ENCODE measurements at regions not wholly inside any gene's neighbourhood (a gene's known extent, or its start where the extent isn't known, plus 50 kb on each side); places are given as distances from the start of the nearest gene placed in this dataset.
A peak's percentile ranks its signal among the peaks of the same experiment; 100 is the strongest.
"Not testable (repeated sequence)": the region's sequence is repeated elsewhere in the genome, so short reads cannot be mapped to it uniquely, and the experiment has no call there.

DNA sequence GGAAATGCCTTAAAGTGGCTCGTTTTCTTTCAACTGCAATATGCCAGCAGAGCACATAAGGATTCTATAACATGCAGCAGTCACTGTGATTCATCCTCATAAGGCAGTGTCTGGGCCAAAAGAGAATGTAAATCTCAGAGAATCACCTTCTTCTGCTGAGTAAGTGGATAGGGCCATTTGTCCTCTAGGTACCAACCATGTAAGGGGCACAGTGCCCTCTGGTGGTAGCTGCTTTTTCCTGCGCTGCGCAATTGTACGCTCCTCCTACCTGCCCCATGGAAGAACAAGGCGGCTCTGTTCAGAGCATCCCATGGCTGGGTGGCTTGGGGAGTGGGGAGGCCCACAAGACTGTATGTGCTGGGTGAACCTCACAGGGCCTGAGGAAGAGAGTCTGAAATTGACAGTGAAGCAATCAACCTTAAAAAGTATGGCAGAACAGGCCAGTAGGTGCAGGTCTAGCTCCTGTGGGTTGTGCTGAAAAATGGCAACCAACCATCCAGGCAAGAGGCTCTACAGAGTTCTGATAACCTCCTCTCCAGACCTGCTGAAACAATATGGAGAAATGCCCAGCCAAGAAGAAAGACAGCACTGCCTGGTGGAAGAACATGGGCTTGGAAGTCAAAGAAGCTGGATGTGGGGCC is 78.6 kb upstream of the C10orf90 start:
- Mint-ChIP-seq H3K4me1 (ENCODE audit: low read depth) (no peaks in the 10 kb centered on the region), H3K27me3 (no peaks in the 10 kb centered on the region), H3K27ac (no peak overlapping the region), H3K4me3 (no peak overlapping the region), H3K9me3 (peaks cover 2% of the 10 kb centered on the region), H3K36me3 (no peaks in the 10 kb centered on the region)
- CTCF ChIA-PET, result interaction anchor here (1.0 to 1.2 kb wide), 2 partner anchors 767 to 883 kb away, joined by 3 to 4 read pairs; no protein-coding TSS in a partner anchor
- POLR2A ChIA-PET, result no interaction called here
- peak; percentile 61 for DNase-seq
- intact Hi-C loops (cut with micrococcal nuclease), result loop anchor here (5.0 kb wide), 1 partner anchor 767 kb away; no protein-coding TSS in a partner anchor

DNA sequence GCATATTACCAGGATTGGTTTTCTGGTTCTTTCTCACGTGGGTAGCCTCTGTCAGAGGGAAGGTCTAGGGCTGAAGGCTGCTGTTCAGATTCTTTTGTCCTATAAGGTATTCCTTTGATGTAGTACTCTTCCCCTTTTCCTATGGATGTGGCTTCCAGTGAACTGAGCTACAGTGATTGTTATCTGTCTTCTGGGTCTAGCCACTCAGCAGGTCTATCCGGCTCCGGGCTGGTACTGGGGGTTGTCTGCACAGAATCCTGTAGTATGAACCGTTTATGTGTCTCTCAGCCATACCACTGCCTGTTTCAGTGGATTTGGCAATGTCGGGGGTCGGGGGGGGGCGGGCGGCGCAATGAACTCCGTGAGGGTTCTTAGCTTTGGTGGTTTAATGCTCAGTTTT is 84.5 kb upstream of the C10orf90 start:
- no peak overlapping the region for H3K27ac Mint-ChIP-seq
- CTCF ChIA-PET, result no interaction called here
- no peak overlapping the region for H3K4me3 Mint-ChIP-seq
- POLR2A ChIA-PET, result no interaction called here
- H3K36me3 Mint-ChIP-seq, result no peaks in the 10 kb centered on the region
- H3K27me3 Mint-ChIP-seq, result no peaks in the 10 kb centered on the region
- no peak for DNase-seq
- no peaks in the 10 kb centered on the region for H3K4me1 Mint-ChIP-seq (ENCODE audit: low read depth)
- H3K9me3 Mint-ChIP-seq, result peaks cover 7% of the 10 kb centered on the region
- intact Hi-C loops (cut with micrococcal nuclease), result no loop called here

DNA sequence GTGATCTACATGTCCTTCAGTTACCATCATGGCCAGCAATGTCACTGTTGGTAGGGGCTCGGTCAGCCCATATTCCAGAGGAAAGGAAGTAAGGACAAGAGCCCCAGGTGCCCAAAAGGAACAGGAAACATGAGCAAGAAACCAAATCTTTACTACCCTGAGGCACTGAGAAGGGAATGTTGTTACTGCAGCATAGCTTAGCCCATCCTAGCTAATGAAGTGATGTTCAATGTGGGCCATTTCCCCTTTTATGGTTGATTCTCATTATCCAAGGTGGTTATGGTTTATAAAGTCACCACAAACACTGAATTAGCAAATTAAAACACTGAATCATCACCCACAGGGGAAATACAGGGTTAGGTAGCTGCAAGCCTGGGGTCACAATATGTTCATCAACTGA is 88.4 kb upstream of the C10orf90 start:
- POLR2A ChIA-PET, result no interaction called here
- intact Hi-C loops (cut with micrococcal nuclease), result no loop called here
- Mint-ChIP-seq H3K9me3 (peaks cover 10% of the 10 kb centered on the region), H3K4me1 (ENCODE audit: low read depth) (no peaks in the 10 kb centered on the region), H3K27me3 (no peaks in the 10 kb centered on the region), H3K4me3 (no peak overlapping the region), H3K36me3 (no peaks in the 10 kb centered on the region), H3K27ac (no peak overlapping the region)
- DNase-seq, result no peak
- CTCF ChIA-PET, result no interaction called here

DNA sequence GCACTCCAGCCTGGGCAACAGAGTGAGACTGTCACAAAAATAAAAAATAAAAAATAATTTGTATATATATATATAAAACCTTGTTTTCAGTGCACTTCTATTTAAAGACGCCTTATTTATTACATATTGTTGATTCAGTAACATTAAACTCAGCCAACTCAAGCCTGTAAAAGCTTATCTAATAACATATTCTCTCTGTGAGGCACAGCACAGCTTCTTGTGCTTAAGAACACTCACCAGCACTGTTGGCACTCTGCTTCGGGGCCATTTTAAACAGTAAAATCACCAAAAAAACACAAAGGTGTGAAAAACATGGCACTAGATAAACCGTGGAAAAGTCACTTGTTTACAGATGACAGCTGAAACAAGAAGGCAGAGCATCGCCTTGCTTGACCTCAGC is 89.0 kb upstream of the C10orf90 start:
- no peaks in the 10 kb centered on the region for H3K4me1 Mint-ChIP-seq (ENCODE audit: low read depth)
- no peaks in the 10 kb centered on the region for H3K36me3 Mint-ChIP-seq
- intact Hi-C loops (cut with micrococcal nuclease), result no loop called here
- H3K9me3 Mint-ChIP-seq, result peaks cover 17% of the 10 kb centered on the region
- no peak overlapping the region for H3K27ac Mint-ChIP-seq
- no peak overlapping the region for H3K4me3 Mint-ChIP-seq
- POLR2A ChIA-PET, result no interaction called here
- no peaks in the 10 kb centered on the region for H3K27me3 Mint-ChIP-seq
- CTCF ChIA-PET, result no interaction called here
- DNase-seq, result no peak

DNA sequence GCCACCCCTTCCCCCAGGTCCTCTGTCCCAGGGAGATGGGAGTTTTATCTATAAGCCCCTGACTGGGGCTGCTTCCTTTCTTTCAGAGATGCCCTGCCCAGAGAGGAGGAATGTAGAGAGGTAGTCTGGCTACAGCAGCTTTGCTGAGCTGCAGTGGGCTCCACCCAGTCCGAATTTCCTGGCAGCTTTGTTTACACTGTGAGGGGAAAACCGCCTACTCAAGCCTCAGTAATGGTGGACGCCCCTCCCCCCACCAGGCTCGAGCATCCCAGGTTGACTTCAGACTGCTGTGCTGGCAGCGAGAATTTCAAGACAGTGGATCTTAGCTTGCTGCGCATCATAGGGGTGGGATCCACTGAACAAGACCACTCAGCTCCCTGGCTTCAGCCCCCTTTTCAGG is 96.2 kb upstream of the C10orf90 start:
- POLR2A ChIA-PET; H3K4me3 Mint-ChIP-seq; H3K36me3 Mint-ChIP-seq; H3K27me3 Mint-ChIP-seq; H3K27ac Mint-ChIP-seq; intact Hi-C loops (cut with micrococcal nuclease); H3K4me1 Mint-ChIP-seq (ENCODE audit: low read depth); CTCF ChIA-PET; DNase-seq: not testable (repeated sequence)
- H3K9me3 Mint-ChIP-seq, result peaks cover 13% of the 10 kb centered on the region

DNA sequence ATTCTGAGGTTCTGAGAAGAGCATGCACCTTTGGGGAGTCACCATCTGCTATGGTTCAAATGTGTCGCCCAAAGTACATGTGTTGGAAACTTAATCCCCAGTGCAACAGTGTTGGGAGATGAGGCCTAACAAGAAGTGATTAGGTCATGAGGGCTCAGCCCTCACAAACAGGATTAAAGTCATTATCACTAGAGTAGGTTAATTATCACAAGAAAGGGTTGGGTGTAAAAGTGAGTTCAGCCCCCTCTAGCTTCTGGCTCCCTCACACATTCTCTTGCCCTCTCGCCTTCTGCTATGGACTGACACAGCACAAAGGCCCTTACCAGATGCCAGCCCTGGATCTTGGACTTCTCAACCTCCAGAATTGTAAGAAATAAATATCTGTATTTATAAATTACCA is 100.3 kb upstream of the C10orf90 start:
- H3K4me3 Mint-ChIP-seq, result no peak overlapping the region
- H3K27me3 Mint-ChIP-seq, result no peaks in the 10 kb centered on the region
- ChIA-PET CTCF (no interaction called here), POLR2A (no interaction called here)
- H3K36me3 Mint-ChIP-seq, result no peaks in the 10 kb centered on the region
- DNase-seq, result no peak
- no peaks in the 10 kb centered on the region for H3K4me1 Mint-ChIP-seq (ENCODE audit: low read depth)
- H3K9me3 Mint-ChIP-seq, result no peaks in the 10 kb centered on the region
- intact Hi-C loops (cut with micrococcal nuclease), result no loop called here
- no peak overlapping the region for H3K27ac Mint-ChIP-seq

DNA sequence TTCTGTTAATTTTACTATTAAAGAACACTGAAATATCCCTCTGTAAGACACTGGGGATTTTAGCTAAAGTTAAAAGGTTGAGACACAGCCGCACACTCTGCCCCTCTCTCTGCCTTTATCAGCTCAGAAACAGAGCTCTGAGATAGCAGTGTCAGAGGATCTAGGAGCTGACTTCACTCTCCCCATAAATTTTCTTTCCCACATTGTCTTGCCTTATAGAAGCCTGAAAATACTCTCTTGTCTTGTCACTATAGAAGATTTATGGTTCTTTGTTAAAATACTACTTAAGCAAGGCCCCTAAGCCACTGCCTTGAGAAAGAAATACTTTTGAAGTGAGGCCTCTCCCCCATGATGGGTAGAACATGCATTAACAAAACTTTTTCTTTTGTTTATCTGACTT is 105.7 kb upstream of the C10orf90 start:
- H3K27me3 Mint-ChIP-seq, result no peaks in the 10 kb centered on the region
- no peak overlapping the region for H3K4me3 Mint-ChIP-seq
- H3K27ac Mint-ChIP-seq, result no peak overlapping the region
- ChIA-PET CTCF (no interaction called here), POLR2A (no interaction called here)
- intact Hi-C loops (cut with micrococcal nuclease), result no loop called here
- no peaks in the 10 kb centered on the region for H3K4me1 Mint-ChIP-seq (ENCODE audit: low read depth)
- H3K36me3 Mint-ChIP-seq, result no peaks in the 10 kb centered on the region
- H3K9me3 Mint-ChIP-seq, result no peaks in the 10 kb centered on the region
- DNase-seq, result no peak

DNA sequence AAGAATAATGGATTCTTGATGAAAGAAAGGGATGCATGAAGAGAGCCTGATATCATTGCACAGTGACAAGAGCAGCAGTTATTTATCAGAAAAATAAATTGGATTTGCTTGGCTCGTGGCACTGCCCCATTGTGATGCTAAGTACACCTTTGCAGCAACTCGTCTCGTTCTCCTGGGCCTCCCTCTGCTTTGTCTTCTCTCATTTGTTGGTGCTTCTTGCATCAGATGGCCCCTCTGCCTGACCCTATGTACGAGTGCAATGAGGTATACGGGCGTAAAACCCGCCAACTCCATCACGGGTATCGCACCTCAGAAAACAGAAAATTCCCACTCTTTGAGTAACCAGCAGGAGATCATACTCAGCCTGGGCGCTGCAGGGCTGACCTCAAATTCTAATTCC is 107.2 kb upstream of the C10orf90 start:
- ChIA-PET CTCF (no interaction called here), POLR2A (no interaction called here)
- Mint-ChIP-seq H3K9me3 (no peaks in the 10 kb centered on the region), H3K4me1 (ENCODE audit: low read depth) (no peaks in the 10 kb centered on the region), H3K36me3 (no peaks in the 10 kb centered on the region), H3K4me3 (no peak overlapping the region), H3K27me3 (no peaks in the 10 kb centered on the region), H3K27ac (no peak overlapping the region)
- intact Hi-C loops (cut with micrococcal nuclease), result no loop called here
- no peak for DNase-seq

DNA sequence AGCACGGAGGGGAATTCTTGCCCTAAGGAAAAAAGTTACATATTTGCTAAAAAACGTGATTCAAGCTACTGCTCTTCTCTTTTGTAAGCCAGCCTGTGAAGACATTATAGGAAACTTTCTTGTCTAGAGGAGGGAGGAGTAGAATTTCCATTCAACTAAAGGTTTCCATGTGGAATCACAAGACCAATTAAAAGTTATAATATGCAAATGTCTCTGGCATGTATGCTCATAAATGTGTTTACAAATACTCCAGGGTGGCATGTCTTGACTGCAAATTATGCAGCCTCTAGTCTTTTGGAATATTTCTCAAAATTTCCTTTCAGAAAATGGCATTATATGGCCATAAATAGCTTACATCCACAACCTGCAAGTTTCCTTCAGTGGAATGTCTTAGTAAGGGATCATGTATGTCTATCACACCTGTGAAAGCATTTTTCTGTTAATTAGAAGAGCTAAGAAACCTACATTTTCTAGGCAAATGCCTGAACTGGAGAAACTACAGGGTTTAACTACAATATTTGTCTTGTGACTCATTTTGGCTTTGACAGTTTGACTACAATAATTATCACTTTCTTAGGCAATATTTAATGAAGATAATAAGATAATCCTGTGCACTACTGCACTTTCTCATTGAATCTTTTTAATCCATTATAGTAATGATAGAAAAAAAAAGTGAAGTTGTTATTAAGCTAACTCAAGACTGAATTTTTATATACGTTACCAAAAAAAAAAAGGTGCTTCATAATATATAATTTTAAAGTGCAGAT is 111.1 kb upstream of the C10orf90 start:
- POLR2A ChIA-PET, result no interaction called here
- Mint-ChIP-seq H3K36me3 (no peaks in the 10 kb centered on the region), H3K9me3 (no peaks in the 10 kb centered on the region), H3K4me3 (no peak overlapping the region), H3K27me3 (no peaks in the 10 kb centered on the region), H3K4me1 (ENCODE audit: low read depth) (no peaks in the 10 kb centered on the region), H3K27ac (no peak overlapping the region)
- CTCF ChIA-PET, result no interaction called here
- DNase-seq, result no peak
- intact Hi-C loops (cut with micrococcal nuclease), result no loop called here

DNA sequence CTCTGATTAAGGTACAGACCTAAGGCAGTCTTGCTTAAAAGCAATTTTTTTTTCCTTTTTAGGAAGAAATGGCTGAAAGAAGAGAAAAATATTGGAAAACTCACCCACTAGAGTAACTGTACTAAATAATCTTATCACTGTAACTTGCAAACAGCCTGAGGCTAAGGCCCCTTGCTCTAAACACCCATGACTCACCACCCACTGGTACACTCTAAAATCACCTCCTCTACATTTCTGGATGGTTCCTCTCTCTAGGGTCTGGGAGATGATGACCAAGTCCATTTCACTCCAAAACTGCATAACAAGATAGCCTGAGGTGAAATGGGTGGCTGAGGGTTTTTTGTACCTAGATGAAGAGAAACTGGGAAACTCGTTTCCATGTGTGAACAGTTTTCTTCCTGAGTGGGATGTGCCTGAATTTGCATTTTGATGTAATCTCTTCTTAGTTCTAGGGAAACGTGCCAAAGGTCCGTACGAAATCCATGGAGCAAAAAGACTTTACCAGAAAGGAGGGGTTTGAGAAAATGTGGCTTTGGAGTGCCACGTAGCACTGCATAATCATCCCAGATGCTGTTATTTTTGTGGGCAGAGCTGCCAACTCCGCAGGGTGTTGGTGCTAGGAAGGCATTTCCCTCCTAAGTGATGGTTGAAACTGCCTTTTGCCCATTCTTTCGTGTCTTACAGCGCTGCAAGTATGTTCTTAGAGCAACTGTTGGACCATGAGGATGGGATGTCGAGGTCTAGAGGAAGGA is 113.5 kb upstream of the C10orf90 start:
- no peak for DNase-seq
- no peaks in the 10 kb centered on the region for H3K36me3 Mint-ChIP-seq
- CTCF ChIA-PET, result no interaction called here
- POLR2A ChIA-PET, result no interaction called here
- no peaks in the 10 kb centered on the region for H3K4me1 Mint-ChIP-seq (ENCODE audit: low read depth)
- H3K27ac Mint-ChIP-seq, result no peak overlapping the region
- intact Hi-C loops (cut with micrococcal nuclease), result no loop called here
- no peak overlapping the region for H3K4me3 Mint-ChIP-seq
- no peaks in the 10 kb centered on the region for H3K9me3 Mint-ChIP-seq
- no peaks in the 10 kb centered on the region for H3K27me3 Mint-ChIP-seq

DNA sequence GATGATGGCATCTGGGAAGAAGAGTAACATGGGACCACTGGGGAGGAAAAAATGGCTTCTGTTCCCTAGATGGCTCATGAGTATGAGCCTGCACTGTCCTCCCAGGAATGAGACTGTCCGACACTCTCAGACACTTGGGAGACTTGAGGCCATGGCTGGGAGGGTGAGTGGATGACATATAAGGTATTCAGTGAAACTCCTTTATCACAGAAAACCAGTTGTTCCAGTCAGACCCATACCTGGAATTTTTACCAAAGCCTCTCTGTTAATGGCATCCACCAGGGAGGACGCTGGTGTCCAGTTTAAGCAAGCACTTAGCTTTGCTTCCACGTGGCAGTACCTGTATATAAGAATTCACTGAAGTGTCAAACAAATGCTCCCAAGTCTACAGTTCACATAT is 116.7 kb upstream of the C10orf90 start:
- no peak for DNase-seq
- POLR2A ChIA-PET, result no interaction called here
- CTCF ChIA-PET, result no interaction called here
- no peak overlapping the region for H3K4me3 Mint-ChIP-seq
- H3K4me1 Mint-ChIP-seq (ENCODE audit: low read depth), result no peaks in the 10 kb centered on the region
- no peaks in the 10 kb centered on the region for H3K9me3 Mint-ChIP-seq
- H3K27ac Mint-ChIP-seq, result no peak overlapping the region
- H3K27me3 Mint-ChIP-seq, result no peaks in the 10 kb centered on the region
- intact Hi-C loops (cut with micrococcal nuclease), result loop anchor here (5.0 kb wide), 1 partner anchor 340 kb away; no protein-coding TSS in a partner anchor
- no peaks in the 10 kb centered on the region for H3K36me3 Mint-ChIP-seq

DNA sequence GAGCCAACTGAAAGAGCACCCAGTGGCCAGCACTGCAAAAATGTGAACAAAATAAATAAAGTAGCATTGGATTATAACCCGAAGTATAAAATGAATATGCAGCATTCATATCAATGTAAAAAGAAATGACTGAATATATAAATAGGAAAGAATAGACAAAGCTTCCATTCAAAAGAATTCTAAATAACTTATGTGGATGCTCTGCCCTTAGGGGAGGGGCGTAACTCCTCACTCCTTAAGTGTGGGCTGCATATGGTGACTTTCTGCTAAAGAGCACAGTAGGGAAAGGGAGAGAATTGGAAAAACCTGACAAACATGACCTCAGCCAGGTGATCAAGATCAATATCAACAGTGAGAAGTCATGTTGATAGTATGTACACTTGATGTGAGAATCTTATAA is 109.9 kb upstream of the DOCK1 start:
- no peak overlapping the region for H3K4me3 Mint-ChIP-seq
- no peaks in the 10 kb centered on the region for H3K36me3 Mint-ChIP-seq
- ChIA-PET CTCF (no interaction called here), POLR2A (no interaction called here)
- H3K27me3 Mint-ChIP-seq, result no peaks in the 10 kb centered on the region
- intact Hi-C loops (cut with micrococcal nuclease), result no loop called here
- no peak overlapping the region for H3K27ac Mint-ChIP-seq
- DNase-seq, result no peak
- no peaks in the 10 kb centered on the region for H3K4me1 Mint-ChIP-seq (ENCODE audit: low read depth)
- peaks cover 26% of the 10 kb centered on the region for H3K9me3 Mint-ChIP-seq

DNA sequence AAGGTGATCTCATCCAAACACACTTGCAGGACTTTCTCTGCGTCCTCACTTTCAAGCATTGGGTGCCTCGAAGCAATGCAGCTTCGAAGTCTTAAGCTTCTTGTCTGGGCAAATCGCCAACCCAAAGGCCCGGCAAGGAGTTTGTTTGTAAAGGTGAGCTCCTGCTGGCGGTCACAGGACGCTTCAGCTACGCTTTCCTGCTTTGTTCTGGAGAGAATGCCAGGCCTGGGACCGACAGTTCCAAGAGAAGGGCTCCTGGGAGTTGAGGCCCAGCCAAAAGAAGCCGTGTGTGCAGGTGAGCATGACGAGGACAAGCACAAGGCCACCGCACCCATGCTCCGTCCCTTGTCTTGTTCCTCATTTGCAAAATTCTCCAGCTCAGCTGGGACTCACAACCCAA is 106.6 kb upstream of the DOCK1 start:
- H3K27ac Mint-ChIP-seq, result no peak overlapping the region
- intact Hi-C loops (cut with micrococcal nuclease), result no loop called here
- no peak for DNase-seq
- H3K4me1 Mint-ChIP-seq (ENCODE audit: low read depth), result no peaks in the 10 kb centered on the region
- POLR2A ChIA-PET, result no interaction called here
- no peaks in the 10 kb centered on the region for H3K36me3 Mint-ChIP-seq
- H3K4me3 Mint-ChIP-seq, result no peak overlapping the region
- CTCF ChIA-PET, result no interaction called here
- H3K27me3 Mint-ChIP-seq, result no peaks in the 10 kb centered on the region
- peaks cover 15% of the 10 kb centered on the region for H3K9me3 Mint-ChIP-seq

All from activated CD4-positive, alpha-beta memory T cell treated with anti-CD3 and anti-CD28 coated beads for 36 hours (primary cell).